K562 (cell line): ENCODE measurements at regions not wholly inside any gene's neighbourhood (a gene's known extent, or its start where the extent isn't known, plus 50 kb on each side); places are given as distances from the start of the nearest gene placed in this dataset.

Experiments
- AFF1 ChIP-seq, 2 experiments: fragments of 450-650 bp; IDR thresholded peaks; 2 replicates each; pipeline ENCODE4 v1.6.1; 2018; ENCODE audit warnings: mild to moderate bottlenecking in 2 of 2, low read depth in 1 of 2; ENCODE audit not compliant: partially characterized antibody in 2 of 2
- E4F1 ChIP-seq: fragments of 250-450 bp; sonication (Bioruptor Pico); IDR thresholded peaks from 2 replicates; pipeline ENCODE4 v1.5.0; 2021; ENCODE audit warnings: mild to moderate bottlenecking, borderline replicate concordance
- RBFOX2 ChIP-seq: fragments of 200-400 bp; formaldehyde crosslinking; IDR thresholded peaks from 2 replicates; pipeline ENCODE4 v1.6.1; 2017; ENCODE audit warnings: low read depth, mild to moderate bottlenecking, low read length, moderate library complexity
- SLC30A9 ChIP-seq: fragments of 250-450 bp; sonication (Bioruptor Pico); IDR thresholded peaks from 2 replicates; pipeline ENCODE4 v1.8.0; 2022; ENCODE audit warnings: mild to moderate bottlenecking, moderate library complexity
- SNIP1 ChIP-seq: fragments of 450-650 bp; IDR thresholded peaks from 2 replicates; pipeline ENCODE4 v1.7.1; 2017; ENCODE audit warnings: low read depth, mild to moderate bottlenecking
- ZBTB26 ChIP-seq: fragments of 450-650 bp; formaldehyde crosslinking; IDR thresholded peaks from 2 replicates; pipeline ENCODE4 v1.4.0; 2022; ENCODE audit warnings: missing genetic modification characterization

- no peak for TF ChIP-seq E4F1
- TF ChIP-seq AFF1 (IDR thresholded peaks at IDR 0.05; ENCODE audit: low read depth in 1 of 2, partially characterized antibody in 2 of 2) = no peak
- no peak for TF ChIP-seq SLC30A9 (CRISPR knock-in tag)
- TF ChIP-seq RBFOX2 = no peak
- TF ChIP-seq ZBTB26 (CRISPR knock-in tag) = no peak
- no peak for TF ChIP-seq SNIP1
Measured at GRCh38 chr7:83852136-83852535, 203.2 kb upstream of the SEMA3E start (continued).
